Activated CD4-positive, alpha-beta T cell treated with anti-CD3 and anti-CD28 coated beads, Interleukin-2, amount 50 U/mL, for 16 hours (primary cell): ENCODE measurements at regions not wholly inside any gene's neighbourhood (a gene's known extent, or its start where the extent isn't known, plus 50 kb on each side); places are given as distances from the start of the nearest gene placed in this dataset.
"Not testable (repeated sequence)": the region's sequence is repeated elsewhere in the genome, so short reads cannot be mapped to it uniquely, and the experiment has no call there.

Source experiments
- DNase-seq: peaks from one replicate; pipeline ENCODE4 v3.0.0-alpha.2; 2020

DNA sequence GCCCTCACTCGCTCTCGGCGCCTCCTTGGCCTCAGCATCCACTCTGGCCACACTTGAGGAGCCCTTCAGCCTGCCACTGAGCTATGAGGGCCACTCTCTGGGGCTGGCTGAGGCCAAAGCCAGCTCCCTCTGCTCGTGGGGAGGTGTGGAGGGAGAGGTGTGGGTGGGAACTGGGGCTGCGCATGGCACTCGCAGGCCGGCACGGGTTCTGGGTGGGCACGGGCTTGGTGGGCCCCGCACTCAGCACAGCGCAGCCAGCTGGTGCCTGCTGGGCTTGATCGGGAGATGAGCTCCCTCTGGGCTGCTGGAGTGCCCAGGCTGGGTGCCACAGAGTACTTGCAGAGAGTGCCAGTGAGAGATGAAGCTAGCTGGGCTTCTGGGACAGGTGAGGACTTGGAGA, 875.5 kb downstream of the XPNPEP1 start:
- no peak for DNase-seq

- DNase-seq = not testable (repeated sequence)
These were observed 876.9 kb downstream of the XPNPEP1 start for GRCh38 chr10:109046427-109046826.

DNA sequence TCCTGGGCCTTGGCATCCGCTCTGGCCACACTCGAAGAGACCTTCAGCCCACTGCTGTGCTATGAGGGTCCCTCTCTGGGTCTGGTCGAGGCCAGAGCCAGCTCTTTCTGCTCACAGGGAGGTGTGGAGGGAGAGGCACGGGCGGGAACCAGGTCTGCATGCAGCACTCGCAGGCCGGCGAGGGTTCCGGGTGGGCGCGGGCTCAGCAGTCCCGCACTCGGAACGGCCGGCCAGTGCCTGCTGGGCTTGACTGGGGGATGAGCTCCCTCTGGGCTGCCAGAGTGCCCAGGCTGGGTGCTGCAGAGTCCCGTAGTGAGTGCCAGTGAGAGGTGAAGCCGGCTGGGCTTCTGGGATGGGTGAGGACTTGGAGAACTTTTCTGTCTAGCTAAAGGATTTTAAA, 882.7 kb downstream of the XPNPEP1 start:
- no peak for DNase-seq

DNA sequence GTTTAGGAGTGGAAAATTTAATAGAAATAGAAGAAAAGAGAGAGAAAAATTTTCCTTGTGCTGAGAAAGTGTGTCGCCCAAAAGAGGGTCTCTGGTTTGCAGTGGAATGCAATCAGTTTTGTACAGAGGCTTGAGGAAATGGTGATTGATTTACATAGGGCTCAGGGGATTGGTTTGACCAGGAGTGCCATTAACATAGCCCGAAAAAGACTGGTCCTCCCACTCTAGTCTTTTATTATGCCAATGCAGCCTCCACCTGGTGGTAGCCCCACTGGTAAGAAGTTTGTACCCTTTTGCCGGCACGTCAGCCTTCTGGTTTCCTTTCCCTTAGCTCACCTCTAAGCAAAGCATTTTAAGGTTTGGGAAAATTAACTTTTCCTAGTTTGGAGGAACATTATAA, 885.3 kb downstream of the XPNPEP1 start:
- no peak for DNase-seq

- no peak for DNase-seq
These were observed 892.6 kb downstream of the XPNPEP1 start for GRCh38 chr10:109030581-109031210.

- DNase-seq = no peak
These were observed 893.4 kb downstream of the XPNPEP1 start for GRCh38 chr10:109029870-109030269.

- DNase-seq = no peak
These were observed 895.7 kb downstream of the XPNPEP1 start for GRCh38 chr10:109027534-109028185.

GRCh38 chr10:109025172-109025571, 898.1 kb downstream of the XPNPEP1 start:
- DNase-seq = no peak

GRCh38 chr10:109022417-109023049, 900.8 kb downstream of the XPNPEP1 start:
- no peak for DNase-seq

DNA sequence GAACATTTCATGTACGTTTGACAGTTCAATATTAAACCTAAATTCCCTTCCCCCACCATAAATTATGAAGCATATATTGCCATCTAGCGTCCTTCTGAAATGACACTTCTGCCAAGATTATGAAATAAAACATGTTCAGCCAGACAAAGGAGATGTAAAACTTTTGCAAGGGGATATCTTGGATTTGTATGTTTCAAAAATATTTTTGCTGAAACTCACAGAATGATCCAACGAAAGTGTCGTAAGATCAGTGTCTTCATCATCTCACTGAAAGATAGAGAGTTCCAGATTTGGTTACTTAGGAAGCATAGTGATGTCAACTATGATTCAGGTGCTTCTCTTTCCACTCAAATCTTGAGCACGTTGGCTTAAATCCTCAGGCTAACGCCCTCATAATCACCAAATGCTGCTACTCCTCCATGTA, 904.3 kb downstream of the XPNPEP1 start:
- DNase-seq = no peak

GRCh38 chr10:109007514-109007913, 915.8 kb downstream of the XPNPEP1 start:
- no peak for DNase-seq

DNA sequence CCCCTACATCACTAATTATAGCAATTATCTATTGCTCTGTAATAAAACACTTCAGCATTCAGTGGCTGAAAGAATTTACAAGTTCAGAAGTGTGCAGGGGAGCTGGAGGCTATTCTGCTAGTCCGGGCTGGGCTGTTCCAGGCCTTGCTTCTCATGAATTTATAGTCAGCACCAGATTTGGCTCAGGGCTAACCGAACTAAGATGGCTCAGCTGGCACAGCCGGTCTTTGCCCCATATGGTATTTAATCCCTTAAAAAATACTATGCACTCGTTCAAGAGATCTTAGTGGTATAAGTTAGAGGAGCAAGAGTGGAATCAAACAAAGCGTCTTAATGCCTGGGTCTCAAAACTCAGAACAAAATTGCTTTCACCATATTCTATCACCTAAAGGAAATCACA, 932.9 kb downstream of the XPNPEP1 start:
- no peak for DNase-seq

DNA sequence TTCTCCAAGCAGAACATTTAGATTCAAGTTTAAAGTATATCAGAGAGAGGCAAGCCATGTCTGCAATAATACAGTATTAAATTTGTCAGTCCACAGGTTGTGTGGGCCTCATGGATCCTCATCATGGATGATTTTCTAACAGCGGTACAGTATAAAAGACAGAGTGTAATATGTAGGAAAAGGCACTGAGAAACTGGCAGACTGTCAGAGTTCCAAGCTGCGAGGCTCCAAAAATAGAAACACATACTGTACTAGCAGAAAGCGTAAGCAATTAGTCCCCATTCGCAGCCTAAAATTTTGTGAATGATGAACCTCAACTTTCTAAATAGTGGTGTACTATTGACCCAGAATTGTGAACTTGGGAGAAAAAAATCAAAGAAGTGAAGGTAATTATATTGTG, 933.3 kb downstream of the XPNPEP1 start:
- DNase-seq = no peak

DNA sequence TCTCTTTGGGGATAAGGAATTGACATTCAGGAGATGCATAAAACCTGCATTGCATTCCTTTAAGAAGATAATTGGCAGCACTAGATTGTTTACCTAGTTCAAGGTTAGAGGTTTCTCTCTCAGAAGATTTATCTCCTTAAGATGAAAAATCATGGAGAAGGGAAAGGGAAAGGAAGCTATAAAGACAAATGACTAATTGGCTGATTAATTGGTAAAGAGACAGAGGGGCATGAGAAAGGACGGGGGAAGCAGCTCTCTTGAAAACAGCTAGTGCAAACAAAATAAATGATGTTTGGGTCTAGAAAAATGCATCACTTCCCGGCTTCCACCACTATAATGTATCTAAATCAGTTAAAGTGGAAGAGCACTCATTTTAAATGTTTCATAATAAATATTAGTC, 941.2 kb downstream of the XPNPEP1 start:
- no peak for DNase-seq

DNA sequence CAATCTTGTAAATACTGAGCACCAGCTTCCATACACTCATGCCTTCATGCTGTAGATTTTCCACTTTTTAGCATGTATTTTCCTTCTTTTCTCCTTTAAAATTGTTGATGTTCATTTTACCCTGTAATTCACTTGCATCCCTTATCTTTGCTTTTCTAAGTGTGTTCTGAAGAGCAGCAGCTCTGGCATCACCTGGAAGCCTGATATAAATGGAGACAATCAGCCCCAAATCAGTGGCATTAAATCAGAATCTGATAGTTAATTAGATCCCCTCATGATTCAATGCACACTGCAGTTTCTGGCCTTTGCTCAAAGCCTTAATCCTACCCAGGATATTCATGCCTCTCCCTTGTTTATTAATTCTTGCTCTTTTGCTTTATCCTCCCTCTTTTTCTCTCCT, 942.4 kb downstream of the XPNPEP1 start:
- no peak for DNase-seq

- no peak for DNase-seq
These were observed 947.8 kb downstream of the XPNPEP1 start for GRCh38 chr10:108975459-108976058.

DNA sequence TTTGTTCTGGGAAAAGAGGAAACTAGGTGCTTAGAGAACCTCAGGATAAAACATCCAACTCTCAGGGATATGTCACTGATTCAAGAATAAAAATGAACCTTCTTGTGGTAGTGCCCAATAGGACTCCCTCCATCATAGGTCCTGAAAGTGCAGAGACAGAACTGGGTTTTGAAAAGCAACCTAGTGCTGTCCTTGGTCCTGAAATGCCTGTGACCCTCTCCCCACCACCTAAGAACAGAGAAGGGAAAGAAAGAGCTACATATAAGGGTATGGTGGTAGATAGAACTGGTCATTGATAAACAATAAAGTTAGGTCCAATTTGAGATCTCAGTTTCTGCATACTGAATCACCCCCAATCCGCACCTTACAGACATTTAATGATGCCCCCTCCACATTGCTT, 953.3 kb downstream of the XPNPEP1 start:
- DNase-seq = no peak

GRCh38 chr10:108966411-108966810, 956.9 kb downstream of the XPNPEP1 start:
- no peak for DNase-seq

- no peak for DNase-seq
These were observed 957.3 kb downstream of the XPNPEP1 start for GRCh38 chr10:108966005-108966404.

GRCh38 chr10:108962172-108962571, 961.1 kb downstream of the XPNPEP1 start:
- no peak for DNase-seq

DNA sequence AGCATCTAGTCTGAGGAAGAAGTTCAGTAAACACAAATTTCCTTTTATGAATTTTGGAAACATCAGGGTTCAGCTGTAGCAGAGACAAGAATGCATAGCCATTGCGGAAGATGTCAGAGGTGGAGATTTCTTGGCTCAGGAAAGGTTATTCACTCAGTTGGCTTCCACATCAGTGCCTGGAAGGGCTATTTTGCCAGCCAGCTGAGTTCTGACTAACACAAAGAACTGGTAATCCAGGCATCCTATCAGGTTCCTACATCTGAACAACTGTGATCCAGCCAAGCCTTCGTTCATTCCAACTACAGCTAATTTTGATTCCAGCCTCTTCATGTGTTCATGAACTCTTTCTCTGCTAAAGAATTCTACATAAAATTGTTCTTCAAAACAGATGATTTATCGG, 965.6 kb downstream of the XPNPEP1 start:
- DNase-seq = no peak

DNA sequence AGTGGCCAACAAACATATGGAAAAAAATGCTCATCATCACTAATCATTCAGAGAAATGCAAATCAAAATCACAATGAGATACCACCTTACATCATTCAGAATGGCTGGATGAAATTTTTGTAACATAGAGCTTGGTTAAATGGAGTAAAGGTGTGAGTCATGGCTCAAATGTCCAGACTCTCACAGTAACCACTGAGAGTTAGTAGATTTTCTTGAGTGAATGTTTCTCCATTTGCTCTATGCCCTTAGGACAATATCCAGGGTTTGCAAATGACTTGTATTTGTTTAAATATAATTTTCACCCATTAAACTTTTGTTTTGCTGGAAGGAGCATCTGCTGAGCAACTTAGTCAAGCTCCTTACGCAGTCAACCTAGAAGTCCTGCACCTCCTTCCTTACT, 967.2 kb downstream of the XPNPEP1 start:
- DNase-seq = no peak

- not testable (repeated sequence) for DNase-seq
These were observed 1003.3 kb downstream of the XPNPEP1 start for GRCh38 chr10:108920029-108920428.

GRCh38 chr10:108913300-108913699, 1010.0 kb downstream of the XPNPEP1 start:
- DNase-seq = no peak
